22Rv1 (cell line): ENCODE measurements at regions not wholly inside any gene's neighbourhood (a gene's known extent, or its start where the extent isn't known, plus 50 kb on each side); places are given as distances from the start of the nearest gene placed in this dataset.

Source experiments
- CTCF ChIP-seq: fragments of 450-650 bp; IDR thresholded peaks from 2 replicates; pipeline ENCODE4 v1.5.1; 2017; ENCODE audit warnings: mild to moderate bottlenecking
- ZFX ChIP-seq: fragments of 450-650 bp; IDR thresholded peaks from 2 replicates; pipeline ENCODE4 v1.6.1; 2017; ENCODE audit warnings: antibody characterized with exemption, borderline replicate concordance

GRCh38 chr3:43915546-43915945, 224.8 kb downstream of the ABHD5 start:
- TF ChIP-seq CTCF (no peak), ZFX (no peak)
